ENCODE measurements at regions not wholly inside any gene's neighbourhood (a gene's known extent, or its start where the extent isn't known, plus 50 kb on each side); places are given as distances from the start of the nearest gene placed in this dataset.

GRCh38 chr4:138964716-138965426 lies 50.7 kb upstream of the NOCT start:
- H3K27me3 ChIP-seq (ENCODE audit: insufficient read depth, low read length): no peaks in the 10 kb centered on the region
- H3K4me3 ChIP-seq (ENCODE audit: low read length): no peak overlapping the region
- H3K36me3 ChIP-seq (ENCODE audit: insufficient read depth, low read length): no peaks in the 10 kb centered on the region
- H3K9me3 ChIP-seq (ENCODE audit: insufficient read depth, low read depth, low read length): no peaks in the 10 kb centered on the region
- WGBS: 98% methylated on average over 6 of the region's 8 CpGs
- H3K27ac ChIP-seq (ENCODE audit: low read depth, low read length): no peak overlapping the region
- H3K9ac ChIP-seq (ENCODE audit: low read depth, low read length): no peak overlapping the region
- no peaks in the 10 kb centered on the region; the same call in 1 of the 2 replicates for H3K4me1 ChIP-seq (ENCODE audit: insufficient read depth, low read length)

DNA sequence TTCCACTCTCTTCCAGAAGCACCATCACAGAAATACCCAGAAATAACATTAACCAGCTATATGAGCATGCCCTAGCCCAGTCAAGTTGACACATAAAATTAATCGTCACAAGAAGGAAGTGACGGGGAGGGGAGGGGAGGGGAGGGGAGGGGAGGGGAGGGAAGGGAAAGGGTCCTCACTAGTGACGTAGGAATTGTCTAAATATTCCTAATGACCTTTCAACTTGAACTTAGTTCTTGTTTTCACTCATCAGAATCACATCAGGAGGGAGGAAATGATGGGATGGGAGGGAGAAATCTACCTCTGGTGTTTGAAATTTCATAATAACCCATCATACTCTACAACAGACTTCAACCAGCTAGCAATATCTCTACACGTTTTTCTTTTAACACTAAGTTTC lies 52.2 kb upstream of the NOCT start:
- WGBS: 88% methylated on average over 1 of the region's 4 CpGs
- no peaks in the 10 kb centered on the region for H3K27me3 ChIP-seq (ENCODE audit: insufficient read depth, low read length)

DNA sequence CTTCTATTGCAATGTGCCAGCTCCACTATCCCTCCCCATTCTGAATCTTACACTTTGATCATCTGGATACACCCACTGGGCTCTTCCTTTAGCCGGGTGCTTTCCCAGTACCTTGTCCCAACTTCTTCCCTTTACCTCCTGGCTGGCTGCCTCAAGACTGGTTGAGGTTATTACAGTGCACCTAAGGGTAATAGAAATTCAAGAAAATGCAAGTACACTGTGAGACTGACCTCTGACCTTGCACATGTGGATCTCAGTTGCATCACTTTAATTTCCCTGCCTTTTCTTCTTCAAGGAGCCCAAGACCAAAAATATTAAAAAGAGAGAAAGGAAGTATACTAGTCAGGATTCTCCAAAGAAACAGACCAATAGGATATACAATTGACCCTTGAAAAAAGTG lies 53.9 kb upstream of the NOCT start:
- Histone ChIP-seq H3K36me3 (ENCODE audit: insufficient read depth, low read length) (no peaks in the 10 kb centered on the region), H3K9ac (ENCODE audit: low read depth, low read length) (no peak overlapping the region), H3K27me3 (ENCODE audit: insufficient read depth, low read length) (no peaks in the 10 kb centered on the region), H3K9me3 (ENCODE audit: insufficient read depth, low read depth, low read length) (no peaks in the 10 kb centered on the region), H3K4me3 (ENCODE audit: low read length) (no peak overlapping the region), H3K4me1 (ENCODE audit: insufficient read depth, low read length) (no peaks in the 10 kb centered on the region; the same call in 1 of the 2 replicates), H3K27ac (ENCODE audit: low read depth, low read length) (no peak overlapping the region)
- WGBS: 72% methylated on average over 1 of the region's 1 CpG

More for the DNA sequence above, 52.2 kb upstream of the NOCT start:
- H3K9me3 ChIP-seq (ENCODE audit: insufficient read depth, low read depth, low read length): no peaks in the 10 kb centered on the region
- H3K36me3 ChIP-seq (ENCODE audit: insufficient read depth, low read length): no peaks in the 10 kb centered on the region
- H3K4me1 ChIP-seq (ENCODE audit: insufficient read depth, low read length): no peaks in the 10 kb centered on the region; the same call in 1 of the 2 replicates
- no peak overlapping the region for H3K9ac ChIP-seq (ENCODE audit: low read depth, low read length)
- no peak overlapping the region for H3K4me3 ChIP-seq (ENCODE audit: low read length)
- no peak overlapping the region for H3K27ac ChIP-seq (ENCODE audit: low read depth, low read length)

DNA sequence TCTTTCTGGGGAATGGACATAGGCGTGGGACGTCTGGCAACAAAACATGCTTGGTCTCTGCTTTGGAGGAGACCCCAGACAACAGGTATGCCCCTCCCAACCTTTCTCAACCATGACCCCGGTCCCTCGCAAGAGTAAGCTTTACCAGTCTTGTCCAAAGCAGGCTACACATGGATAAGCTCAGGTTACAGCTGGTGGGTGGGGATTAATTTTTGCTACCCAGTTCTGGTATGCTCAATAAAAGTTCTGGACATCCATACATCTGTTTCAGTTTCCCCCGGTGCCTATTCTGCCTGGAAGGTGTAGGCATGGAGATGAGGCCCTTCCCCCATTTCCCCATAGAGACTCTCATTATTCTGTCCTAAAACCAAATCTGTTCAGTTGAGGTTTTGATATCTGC lies 54.5 kb upstream of the NOCT start:
- no peaks in the 10 kb centered on the region for H3K27me3 ChIP-seq (ENCODE audit: insufficient read depth, low read length)
- WGBS: 94% methylated on average over 5 of the region's 5 CpGs
- H3K9me3 ChIP-seq (ENCODE audit: insufficient read depth, low read depth, low read length): no peaks in the 10 kb centered on the region
- H3K4me3 ChIP-seq (ENCODE audit: low read length): no peak overlapping the region
- H3K4me1 ChIP-seq (ENCODE audit: insufficient read depth, low read length): no peaks in the 10 kb centered on the region; the same call in 1 of the 2 replicates
- H3K36me3 ChIP-seq (ENCODE audit: insufficient read depth, low read length): no peaks in the 10 kb centered on the region
- no peak overlapping the region for H3K9ac ChIP-seq (ENCODE audit: low read depth, low read length)
- H3K27ac ChIP-seq (ENCODE audit: low read depth, low read length): no peak overlapping the region

- H3K4me1 ChIP-seq (ENCODE audit: insufficient read depth, low read length): no peaks in the 10 kb centered on the region; the same call in 1 of the 2 replicates
- WGBS: 95% methylated on average over 4 of the region's 4 CpGs
These were observed 55.3 kb upstream of the NOCT start for GRCh38 chr4:138960175-138960710.

DNA sequence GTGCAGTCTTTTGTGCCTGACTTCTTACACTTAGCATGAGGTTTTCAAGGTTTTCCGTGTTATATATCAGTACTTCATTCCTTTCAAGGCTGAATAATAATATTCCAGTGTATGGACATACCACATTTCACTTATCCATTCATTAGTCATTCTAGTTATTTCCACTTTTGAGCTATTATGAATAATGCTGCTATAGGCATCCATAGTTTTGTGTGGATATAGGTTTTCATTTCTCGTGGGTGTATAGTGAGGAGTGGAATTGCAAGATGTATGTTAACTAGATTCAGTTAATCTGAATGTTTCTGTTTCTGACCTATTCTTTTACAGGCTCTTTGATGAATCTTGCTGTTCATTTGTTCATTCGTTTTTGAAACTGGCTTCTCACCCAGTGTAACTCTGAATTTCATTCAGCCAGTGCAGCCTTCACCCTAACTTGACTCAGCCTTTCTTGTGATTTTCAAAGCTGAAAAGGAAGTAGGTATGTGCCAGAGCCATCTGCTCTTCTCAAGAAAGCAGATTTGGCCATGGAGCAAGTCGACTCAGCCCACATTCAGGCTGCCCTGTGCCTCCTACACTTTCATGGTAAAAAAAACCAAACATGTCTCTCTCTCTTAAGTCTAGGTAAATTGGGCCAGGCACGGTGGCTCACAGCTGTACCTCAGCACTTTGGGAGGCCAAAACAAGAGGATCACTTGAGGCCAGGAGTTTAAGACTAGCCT lies 56.3 kb upstream of the NOCT start:
- H3K4me1 ChIP-seq (ENCODE audit: insufficient read depth, low read length): no peaks in the 10 kb centered on the region; the same call in 1 of the 2 replicates
- no peak overlapping the region for H3K9ac ChIP-seq (ENCODE audit: low read depth, low read length)
- H3K36me3 ChIP-seq (ENCODE audit: insufficient read depth, low read length): no peaks in the 10 kb centered on the region
- H3K27ac ChIP-seq (ENCODE audit: low read depth, low read length): no peak overlapping the region
- H3K27me3 ChIP-seq (ENCODE audit: insufficient read depth, low read length): no peaks in the 10 kb centered on the region
- WGBS: 91% methylated on average over 5 of the region's 5 CpGs
- no peak overlapping the region for H3K4me3 ChIP-seq (ENCODE audit: low read length)
- no peaks in the 10 kb centered on the region for H3K9me3 ChIP-seq (ENCODE audit: insufficient read depth, low read depth, low read length)

More at GRCh38 chr4:138960175-138960710, 55.3 kb upstream of the NOCT start:
- H3K9ac ChIP-seq (ENCODE audit: low read depth, low read length): no peak overlapping the region
- no peaks in the 10 kb centered on the region for H3K27me3 ChIP-seq (ENCODE audit: insufficient read depth, low read length)
- no peaks in the 10 kb centered on the region for H3K36me3 ChIP-seq (ENCODE audit: insufficient read depth, low read length)
- H3K4me3 ChIP-seq (ENCODE audit: low read length): no peak overlapping the region
- no peaks in the 10 kb centered on the region for H3K9me3 ChIP-seq (ENCODE audit: insufficient read depth, low read depth, low read length)
- no peak overlapping the region for H3K27ac ChIP-seq (ENCODE audit: low read depth, low read length)

DNA sequence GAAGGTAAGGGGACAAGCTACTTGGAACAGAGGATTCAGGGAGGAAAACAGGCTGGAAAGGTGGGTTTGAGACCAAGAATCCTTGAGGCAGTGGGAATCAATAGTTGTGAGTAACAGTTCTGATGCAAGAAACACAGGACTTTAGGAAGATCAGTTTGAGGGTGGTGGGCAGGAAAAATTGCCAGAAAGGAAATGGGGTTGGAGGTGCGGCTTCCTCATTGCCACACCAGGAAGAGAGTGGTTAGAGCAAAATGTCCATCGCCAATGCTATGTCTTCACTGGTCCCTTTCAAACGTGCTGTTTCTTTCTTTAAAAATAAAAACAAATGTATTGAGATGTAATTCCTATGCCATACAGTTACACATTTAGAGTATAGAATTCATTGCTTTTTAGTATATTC lies 57.1 kb upstream of the NOCT start:
- Histone ChIP-seq H3K9ac (ENCODE audit: low read depth, low read length) (no peak overlapping the region), H3K9me3 (ENCODE audit: insufficient read depth, low read depth, low read length) (no peaks in the 10 kb centered on the region), H3K36me3 (ENCODE audit: insufficient read depth, low read length) (no peaks in the 10 kb centered on the region), H3K4me1 (ENCODE audit: insufficient read depth, low read length) (no peaks in the 10 kb centered on the region; the same call in 1 of the 2 replicates), H3K27ac (ENCODE audit: low read depth, low read length) (no peak overlapping the region), H3K27me3 (ENCODE audit: insufficient read depth, low read length) (no peaks in the 10 kb centered on the region), H3K4me3 (ENCODE audit: low read length) (no peak overlapping the region)
- whole genome bisulfite sequencing: 100% methylated on average over 1 of the region's 3 CpGs

DNA sequence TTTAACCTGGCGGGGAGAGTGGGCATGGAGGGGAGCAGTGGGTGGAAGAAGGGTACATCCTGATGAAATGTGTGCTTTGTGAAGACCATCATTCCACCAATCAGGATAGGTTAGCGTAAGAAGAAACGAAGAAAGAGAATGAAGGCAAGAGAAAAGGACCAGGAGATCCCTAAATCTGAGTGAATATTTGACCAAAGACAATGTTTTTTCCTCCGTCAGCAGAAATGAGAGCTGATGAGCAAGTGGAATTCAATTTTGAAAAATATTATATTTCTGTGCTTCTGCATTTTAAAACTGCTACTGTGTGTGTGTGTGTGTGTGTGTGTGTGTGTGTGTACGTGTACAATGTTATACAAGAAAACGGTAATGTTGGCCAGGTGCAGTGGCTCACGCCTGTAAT lies 58.3 kb upstream of the NOCT start:
- Histone ChIP-seq H3K4me3 (ENCODE audit: low read length) (no peak overlapping the region), H3K4me1 (ENCODE audit: insufficient read depth, low read length) (no peaks in the 10 kb centered on the region; the same call in 1 of the 2 replicates), H3K36me3 (ENCODE audit: insufficient read depth, low read length) (no peaks in the 10 kb centered on the region), H3K27ac (ENCODE audit: low read depth, low read length) (no peak overlapping the region), H3K9ac (ENCODE audit: low read depth, low read length) (no peak overlapping the region), H3K27me3 (ENCODE audit: insufficient read depth, low read length) (no peaks in the 10 kb centered on the region), H3K9me3 (ENCODE audit: insufficient read depth, low read depth, low read length) (no peaks in the 10 kb centered on the region)
- WGBS: 94% methylated on average over 7 of the region's 7 CpGs

- 93% methylated on average over 2 of the region's 2 CpGs for WGBS
- Histone ChIP-seq H3K4me3 (ENCODE audit: low read length) (no peak overlapping the region), H3K4me1 (ENCODE audit: insufficient read depth, low read length) (no peaks in the 10 kb centered on the region), H3K27ac (ENCODE audit: low read depth, low read length) (no peak overlapping the region), H3K36me3 (ENCODE audit: insufficient read depth, low read length) (no peaks in the 10 kb centered on the region), H3K9ac (ENCODE audit: low read depth, low read length) (no peak overlapping the region), H3K27me3 (ENCODE audit: insufficient read depth, low read length) (no peaks in the 10 kb centered on the region), H3K9me3 (ENCODE audit: insufficient read depth, low read depth, low read length) (no peaks in the 10 kb centered on the region)
These were observed 61.2 kb upstream of the NOCT start for GRCh38 chr4:138954428-138954827.

DNA sequence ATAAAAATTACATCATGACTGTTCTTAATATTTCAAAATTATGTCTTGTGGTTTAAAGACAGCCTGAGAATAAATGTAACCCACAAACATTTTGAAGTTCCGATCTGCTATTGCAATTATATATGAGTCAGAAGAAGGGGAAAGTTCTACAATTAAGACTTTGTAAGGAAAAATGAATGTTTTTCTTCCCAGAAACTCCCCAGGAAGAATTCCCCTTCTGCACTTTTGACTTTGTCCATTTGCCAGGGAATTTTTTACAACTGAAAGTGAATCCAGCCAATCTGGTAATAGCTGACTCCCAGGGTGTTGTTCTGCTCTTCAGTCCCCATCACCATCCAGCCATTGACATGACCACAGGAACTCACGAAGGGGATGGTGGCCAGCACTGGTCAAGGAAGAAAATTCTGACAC lies 61.6 kb upstream of the NOCT start:
- Histone ChIP-seq H3K4me3 (ENCODE audit: low read length) (no peak overlapping the region), H3K4me1 (ENCODE audit: insufficient read depth, low read length) (no peaks in the 10 kb centered on the region), H3K27ac (ENCODE audit: low read depth, low read length) (no peak overlapping the region), H3K36me3 (ENCODE audit: insufficient read depth, low read length) (no peaks in the 10 kb centered on the region), H3K27me3 (ENCODE audit: insufficient read depth, low read length) (no peaks in the 10 kb centered on the region), H3K9ac (ENCODE audit: low read depth, low read length) (no peak overlapping the region), H3K9me3 (ENCODE audit: insufficient read depth, low read depth, low read length) (no peaks in the 10 kb centered on the region)
- 95% methylated on average over 2 of the region's 2 CpGs for WGBS

DNA sequence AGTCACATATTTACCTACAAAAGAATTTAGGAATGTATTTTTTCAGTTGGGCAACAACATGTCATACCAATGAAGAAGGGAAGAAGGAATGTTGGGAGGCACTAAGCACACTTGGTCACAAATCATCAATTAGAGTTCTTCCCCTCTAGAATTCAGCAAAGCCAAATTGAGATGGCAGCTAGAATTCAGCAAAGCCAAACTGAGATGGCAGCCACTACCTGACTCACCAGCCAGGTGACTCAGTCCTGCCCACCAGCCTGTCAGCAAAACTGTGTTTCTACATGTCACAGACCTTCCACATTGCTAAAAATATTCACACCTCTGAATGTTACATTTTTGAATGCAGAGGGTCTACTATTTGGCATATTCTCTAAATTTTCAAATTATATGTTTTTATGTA lies 63.2 kb upstream of the NOCT start:
- Histone ChIP-seq H3K27me3 (ENCODE audit: insufficient read depth, low read length) (no peaks in the 10 kb centered on the region), H3K27ac (ENCODE audit: low read depth, low read length) (no peak overlapping the region)

More for the DNA sequence above, 63.2 kb upstream of the NOCT start:
- no peak overlapping the region for H3K9ac ChIP-seq (ENCODE audit: low read depth, low read length)
- no peaks in the 10 kb centered on the region for H3K4me1 ChIP-seq (ENCODE audit: insufficient read depth, low read length)
- H3K9me3 ChIP-seq (ENCODE audit: insufficient read depth, low read depth, low read length): no peaks in the 10 kb centered on the region
- no peak overlapping the region for H3K4me3 ChIP-seq (ENCODE audit: low read length)
- H3K36me3 ChIP-seq (ENCODE audit: insufficient read depth, low read length): no peaks in the 10 kb centered on the region
